HEK293T (cell line): ENCODE measurements at regions not wholly inside any gene's neighbourhood (a gene's known extent, or its start where the extent isn't known, plus 50 kb on each side); places are given as distances from the start of the nearest gene placed in this dataset.

Experiments used
- ARNT ChIP-seq: fragments of 450-650 bp; IDR thresholded peaks from 2 replicates; pipeline ENCODE4 v1.6.1; 2017; ENCODE audit warnings: mild to moderate bottlenecking
- CTBP1 ChIP-seq: fragments of 450-650 bp; IDR thresholded peaks from 2 replicates; pipeline ENCODE4 v1.6.1; 2016; ENCODE audit warnings: borderline replicate concordance
- ELF4 ChIP-seq: fragments of 450-650 bp; IDR thresholded peaks from 2 replicates; pipeline ENCODE4 v1.6.1; 2017; ENCODE audit warnings: antibody characterized with exemption
- FOXA1 ChIP-seq: fragments of 450-650 bp; IDR thresholded peaks from 2 replicates; pipeline ENCODE4 v1.6.1; 2016; ENCODE audit warnings: mild to moderate bottlenecking
- FOXK2 ChIP-seq: fragments of 450-650 bp; IDR thresholded peaks from 2 replicates; pipeline ENCODE4 v1.6.1; 2016; ENCODE audit warnings: mild to moderate bottlenecking
- FOXM1 ChIP-seq: fragments of 450-650 bp; IDR thresholded peaks from 2 replicates; pipeline ENCODE4 v1.6.1; 2017; ENCODE audit warnings: mild to moderate bottlenecking, borderline replicate concordance
- HDGF ChIP-seq: fragments of 450-650 bp; IDR thresholded peaks from 2 replicates; pipeline ENCODE4 v1.6.1; 2017; ENCODE audit warnings: antibody characterized with exemption, borderline replicate concordance
- L3MBTL2 ChIP-seq: fragments of 450-650 bp; conservative IDR thresholded peaks from 2 replicates; pipeline ENCODE4 v1.6.1; 2016; ENCODE audit warnings: mild to moderate bottlenecking
- NFRKB ChIP-seq: fragments of 450-650 bp; IDR thresholded peaks from 2 replicates; pipeline ENCODE4 v1.6.1; 2016; ENCODE audit warnings: mild to moderate bottlenecking, moderate library complexity
- SP1 ChIP-seq: fragments of 450-650 bp; IDR thresholded peaks from 2 replicates; pipeline ENCODE4 v1.6.1; 2017
- SUZ12 ChIP-seq: fragments of 450-650 bp; IDR thresholded peaks from 2 replicates; pipeline ENCODE4 v1.6.1; 2016; ENCODE audit warnings: mild to moderate bottlenecking
- TARDBP ChIP-seq: fragments of 450-650 bp; IDR thresholded peaks from 2 replicates; pipeline ENCODE4 v1.6.1; 2016
- TF ChIP-seq, protein P1 (sequence below): fragments of 450-650 bp; IDR thresholded peaks from 2 replicates; pipeline ENCODE4 v1.6.1; 2016

DNA sequence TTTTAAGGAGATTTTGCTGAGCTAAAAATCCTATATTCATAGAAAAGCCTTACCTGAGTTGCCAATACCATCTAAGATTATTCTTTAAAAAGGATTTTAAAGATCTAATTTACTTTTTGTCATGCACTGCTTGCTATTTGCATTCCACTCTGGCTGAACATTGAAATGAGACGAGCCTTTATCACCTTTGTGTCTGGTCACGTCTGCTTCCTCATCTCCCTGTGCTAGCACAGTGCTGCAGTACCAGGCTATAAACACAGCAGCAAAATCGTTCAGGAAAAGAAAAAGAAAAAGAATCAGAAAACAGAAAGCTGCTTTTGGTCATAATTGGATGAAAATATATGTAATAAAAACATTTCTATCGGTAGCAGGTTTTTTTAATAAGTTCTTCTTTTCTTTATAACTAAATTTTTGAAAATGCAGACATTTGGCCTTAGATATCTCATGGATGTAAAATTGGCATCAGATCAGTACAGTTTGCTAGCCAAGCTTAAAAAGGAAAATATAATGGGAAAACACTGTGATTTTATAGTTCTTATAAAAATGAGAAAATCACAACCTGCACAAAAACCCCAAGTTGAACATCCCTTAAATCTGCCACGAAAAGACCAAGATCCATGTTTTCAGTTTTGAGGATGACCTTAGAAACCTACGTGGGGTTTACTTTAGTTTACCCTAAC, 735.7 kb upstream of the CXADR start:
- no peak for TF ChIP-seq NFRKB
- TF ChIP-seq, protein P1, sequence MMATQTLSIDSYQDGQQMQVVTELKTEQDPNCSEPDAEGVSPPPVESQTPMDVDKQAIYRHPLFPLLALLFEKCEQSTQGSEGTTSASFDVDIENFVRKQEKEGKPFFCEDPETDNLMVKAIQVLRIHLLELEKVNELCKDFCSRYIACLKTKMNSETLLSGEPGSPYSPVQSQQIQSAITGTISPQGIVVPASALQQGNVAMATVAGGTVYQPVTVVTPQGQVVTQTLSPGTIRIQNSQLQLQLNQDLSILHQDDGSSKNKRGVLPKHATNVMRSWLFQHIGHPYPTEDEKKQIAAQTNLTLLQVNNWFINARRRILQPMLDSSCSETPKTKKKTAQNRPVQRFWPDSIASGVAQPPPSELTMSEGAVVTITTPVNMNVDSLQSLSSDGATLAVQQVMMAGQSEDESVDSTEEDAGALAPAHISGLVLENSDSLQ, result no peak
- TF ChIP-seq TARDBP, result no peak
- no peak for TF ChIP-seq FOXM1
- no peak for TF ChIP-seq SP1
- TF ChIP-seq CTBP1, result no peak
- no peak for TF ChIP-seq ARNT
- no peak for TF ChIP-seq FOXK2
- no peak for TF ChIP-seq HDGF
- TF ChIP-seq L3MBTL2, result no peak
- no peak for TF ChIP-seq FOXA1
- no peak for TF ChIP-seq SUZ12
- TF ChIP-seq ELF4, result no peak
